ENCODE measurements at regions not wholly inside any gene's neighbourhood (a gene's known extent, or its start where the extent isn't known, plus 50 kb on each side); places are given as distances from the start of the nearest gene placed in this dataset.

GRCh38 chr14:58915646-58916045 is 272.8 kb upstream of the DAAM1 start:
- no peak for TF ChIP-seq CTCF (IDR thresholded peaks at IDR 0.05)
- no peak for TF ChIP-seq POLR2A (IDR thresholded peaks at IDR 0.05)
- TF ChIP-seq POLR2AphosphoS5 (IDR thresholded peaks at IDR 0.05; ENCODE audit: insufficient read depth in 1 of 2, low read depth in 1 of 2) = no peak

Measured in vagina (tissue), 2 donors.